IPS-15b (cell line): ENCODE measurements at regions not wholly inside any gene's neighbourhood (a gene's known extent, or its start where the extent isn't known, plus 50 kb on each side); places are given as distances from the start of the nearest gene placed in this dataset.
"Not testable (repeated sequence)": the region's sequence is repeated elsewhere in the genome, so short reads cannot be mapped to it uniquely, and the experiment has no call there.

Experiments used
- H3K27me3 ChIP-seq: one replicate; pipeline ENCODE4 v1.6.1; 2013; ENCODE audit warnings: low read length; ENCODE audit not compliant: control insufficient read depth, insufficient read depth
- H3K36me3 ChIP-seq: one replicate; pipeline ENCODE4 v1.6.1; 2013; ENCODE audit warnings: low read length; ENCODE audit not compliant: control insufficient read depth, insufficient read depth
- H3K4me1 ChIP-seq: one replicate; pipeline ENCODE4 v1.6.1; 2013; ENCODE audit warnings: mild to moderate bottlenecking, low read length; ENCODE audit not compliant: control insufficient read depth, insufficient read depth
- H3K4me3 ChIP-seq: one replicate; pipeline ENCODE4 v1.5.1; 2013; ENCODE audit warnings: low read depth, low read length
- H3K9ac ChIP-seq: one replicate; pipeline ENCODE4 v1.6.1; 2013; ENCODE audit warnings: low read depth, mild to moderate bottlenecking, low read length
- H3K9me3 ChIP-seq: one replicate; pipeline ENCODE4 v1.6.1; 2013; ENCODE audit warnings: mild to moderate bottlenecking, low read length; ENCODE audit not compliant: control insufficient read depth, insufficient read depth

- Histone ChIP-seq H3K4me3 (no peak overlapping the region), H3K9ac (no peak overlapping the region), H3K27me3 (no peaks in the 10 kb centered on the region), H3K9me3 (no peaks in the 10 kb centered on the region), H3K36me3 (no peaks in the 10 kb centered on the region), H3K4me1 (no peaks in the 10 kb centered on the region)
These were observed 222.8 kb upstream of the DTNBP1 start for GRCh38 chr6:15885624-15886023.

GRCh38 chr6:15883593-15883992 lies 220.8 kb upstream of the DTNBP1 start:
- H3K36me3 ChIP-seq, H3K4me1 ChIP-seq, H3K4me3 ChIP-seq, H3K9me3 ChIP-seq, H3K9ac ChIP-seq, H3K27me3 ChIP-seq: not testable (repeated sequence)

- peaks cover 2% of the 10 kb centered on the region for H3K27me3 ChIP-seq
- H3K36me3 ChIP-seq, result no peaks in the 10 kb centered on the region
- H3K9me3 ChIP-seq, result no peaks in the 10 kb centered on the region
- no peak overlapping the region for H3K4me3 ChIP-seq
- H3K9ac ChIP-seq, result no peak overlapping the region
- H3K4me1 ChIP-seq, result no peaks in the 10 kb centered on the region
These were observed 220.1 kb upstream of the DTNBP1 start for GRCh38 chr6:15882915-15883314.

- Histone ChIP-seq H3K4me3 (no peak overlapping the region), H3K9me3 (no peaks in the 10 kb centered on the region), H3K36me3 (no peaks in the 10 kb centered on the region), H3K4me1 (no peaks in the 10 kb centered on the region), H3K9ac (no peak overlapping the region), H3K27me3 (peaks cover 2% of the 10 kb centered on the region)
These were observed 219.5 kb upstream of the DTNBP1 start for GRCh38 chr6:15882345-15882744.

- no peak overlapping the region for H3K9ac ChIP-seq
- no peaks in the 10 kb centered on the region for H3K9me3 ChIP-seq
- H3K27me3 ChIP-seq, result peaks cover 2% of the 10 kb centered on the region
- no peak overlapping the region for H3K4me3 ChIP-seq
- no peaks in the 10 kb centered on the region for H3K4me1 ChIP-seq
- no peaks in the 10 kb centered on the region for H3K36me3 ChIP-seq
These were observed 218.3 kb upstream of the DTNBP1 start for GRCh38 chr6:15881150-15881549.

GRCh38 chr6:15880262-15880973 lies 217.6 kb upstream of the DTNBP1 start:
- Histone ChIP-seq H3K4me3 (no peak overlapping the region), H3K9ac (no peak overlapping the region), H3K9me3 (no peaks in the 10 kb centered on the region), H3K4me1 (no peaks in the 10 kb centered on the region), H3K36me3 (no peaks in the 10 kb centered on the region), H3K27me3 (peaks cover 2% of the 10 kb centered on the region)

- Histone ChIP-seq H3K4me3 (no peak overlapping the region), H3K9me3 (no peaks in the 10 kb centered on the region), H3K4me1 (no peaks in the 10 kb centered on the region), H3K36me3 (no peaks in the 10 kb centered on the region), H3K27me3 (peaks cover 2% of the 10 kb centered on the region), H3K9ac (no peak overlapping the region)
These were observed 216.8 kb upstream of the DTNBP1 start for GRCh38 chr6:15879371-15880261.

- peaks cover 6% of the 10 kb centered on the region for H3K4me1 ChIP-seq
- H3K9me3 ChIP-seq, result no peaks in the 10 kb centered on the region
- peaks cover 2% of the 10 kb centered on the region for H3K27me3 ChIP-seq
- H3K4me3 ChIP-seq, result no peak overlapping the region
- no peaks in the 10 kb centered on the region for H3K36me3 ChIP-seq
- H3K9ac ChIP-seq, result no peak overlapping the region
These were observed 214.4 kb upstream of the DTNBP1 start for GRCh38 chr6:15877231-15877630.

- no peaks in the 10 kb centered on the region for H3K9me3 ChIP-seq
- peaks cover 6% of the 10 kb centered on the region for H3K4me1 ChIP-seq
- no peaks in the 10 kb centered on the region for H3K36me3 ChIP-seq
- peaks cover 2% of the 10 kb centered on the region for H3K27me3 ChIP-seq
- no peak overlapping the region for H3K4me3 ChIP-seq
- no peak overlapping the region for H3K9ac ChIP-seq
These were observed 213.6 kb upstream of the DTNBP1 start for GRCh38 chr6:15876406-15876805.

GRCh38 chr6:15875797-15876196 lies 213.0 kb upstream of the DTNBP1 start:
- peaks cover 6% of the 10 kb centered on the region for H3K4me1 ChIP-seq
- H3K36me3 ChIP-seq, result no peaks in the 10 kb centered on the region
- H3K27me3 ChIP-seq, result peaks cover 2% of the 10 kb centered on the region
- H3K9ac ChIP-seq, result no peak overlapping the region
- H3K4me3 ChIP-seq, result no peak overlapping the region
- H3K9me3 ChIP-seq, result no peaks in the 10 kb centered on the region

- Histone ChIP-seq H3K4me3 (no peak overlapping the region), H3K9me3 (no peaks in the 10 kb centered on the region), H3K4me1 (peaks cover 6% of the 10 kb centered on the region), H3K36me3 (no peaks in the 10 kb centered on the region), H3K27me3 (peaks cover 2% of the 10 kb centered on the region), H3K9ac (no peak overlapping the region)
These were observed 212.0 kb upstream of the DTNBP1 start for GRCh38 chr6:15874821-15875220.

- no peak overlapping the region for H3K4me3 ChIP-seq
- H3K36me3 ChIP-seq, result no peaks in the 10 kb centered on the region
- no peaks in the 10 kb centered on the region for H3K27me3 ChIP-seq
- H3K9me3 ChIP-seq, result no peaks in the 10 kb centered on the region
- peaks cover 6% of the 10 kb centered on the region for H3K4me1 ChIP-seq
- H3K9ac ChIP-seq, result no peak overlapping the region
These were observed 211.5 kb upstream of the DTNBP1 start for GRCh38 chr6:15874326-15874725.
